Endodermal cell (in vitro differentiated cells): ENCODE measurements at regions not wholly inside any gene's neighbourhood (a gene's known extent, or its start where the extent isn't known, plus 50 kb on each side); places are given as distances from the start of the nearest gene placed in this dataset.

Experiments
- DNase-seq: peaks from one replicate; pipeline ENCODE4 v3.0.0-alpha.2; 2017
- H3K27ac ChIP-seq: 2 replicates; pipeline ENCODE4 v1.5.1; 2013; ENCODE audit warnings: mild to moderate bottlenecking, low read depth, low read length, moderate library complexity
- H3K27me3 ChIP-seq: 2 replicates; pipeline ENCODE4 v1.6.1; 2013; ENCODE audit warnings: mild to moderate bottlenecking, low read length, moderate library complexity; ENCODE audit not compliant: insufficient read depth, control insufficient read depth, poor library complexity, severe bottlenecking
- H3K36me3 ChIP-seq: 2 replicates; pipeline ENCODE4 v1.7.0; 2013; ENCODE audit warnings: mild to moderate bottlenecking, low read length, moderate library complexity; ENCODE audit not compliant: control insufficient read depth, insufficient read depth
- H3K4me1 ChIP-seq: one replicate; pipeline ENCODE4 v1.7.0; 2013; ENCODE audit warnings: low read length; ENCODE audit not compliant: control insufficient read depth, insufficient read depth
- H3K4me3 ChIP-seq: 2 replicates; pipeline ENCODE4 v1.5.1; 2013; ENCODE audit warnings: mild to moderate bottlenecking, low read length, moderate library complexity
- H3K9ac ChIP-seq: 2 replicates; pipeline ENCODE4 v1.6.1; 2013; ENCODE audit warnings: mild to moderate bottlenecking, low read length, moderate library complexity; ENCODE audit not compliant: poor library complexity, severe bottlenecking; ENCODE audit errors: extremely low read depth
- H3K9me3 ChIP-seq: 2 replicates; pipeline ENCODE4 v1.6.1; 2013; ENCODE audit warnings: mild to moderate bottlenecking, low read length, moderate library complexity; ENCODE audit not compliant: control insufficient read depth
- H3K27ac Mint-ChIP-seq: 2 replicates; pipeline ENCODE4 v1.8.0; 2020; ENCODE audit warnings: mixed read lengths
- H3K27me3 Mint-ChIP-seq: 2 replicates; pipeline ENCODE4 v1.8.0; 2021; ENCODE audit warnings: mild to moderate bottlenecking, mixed read lengths; ENCODE audit not compliant: insufficient read depth
- H3K36me3 Mint-ChIP-seq: 2 replicates; pipeline ENCODE4 v1.8.0; 2020; ENCODE audit warnings: low read depth, mixed read lengths
- H3K4me1 Mint-ChIP-seq: 2 replicates; pipeline ENCODE4 v1.8.0; 2020; ENCODE audit warnings: mixed read lengths
- H3K4me3 Mint-ChIP-seq: 2 replicates; pipeline ENCODE4 v1.8.0; 2020; ENCODE audit warnings: mild to moderate bottlenecking, moderate library complexity, mixed read lengths
- H3K9me3 Mint-ChIP-seq: 2 replicates; pipeline ENCODE4 v1.8.0; 2020; ENCODE audit warnings: mild to moderate bottlenecking, mixed read lengths
- WGBS, 2 experiments: methylation state at CpG; one replicate each; pipeline versions ENCODE4 v1.1.5 to v1.1.7; 2013; ENCODE audit warnings: missing lambda C conversion rate in 2 of 2, mixed read lengths in 1 of 2; ENCODE audit not compliant: insufficient coverage in 1 of 2, insufficient read length in 1 of 2; 5-methylcytosine and 5-hydroxymethylcytosine counted together
- TF ChIP-seq, protein P1 (sequence below): fragments of 200-600 bp; sonication (generic); conservative IDR thresholded peaks from 2 replicates; pipeline ENCODE4 v1.5.0; 2021; ENCODE audit warnings: antibody characterized with exemption, mild to moderate bottlenecking

DNA sequence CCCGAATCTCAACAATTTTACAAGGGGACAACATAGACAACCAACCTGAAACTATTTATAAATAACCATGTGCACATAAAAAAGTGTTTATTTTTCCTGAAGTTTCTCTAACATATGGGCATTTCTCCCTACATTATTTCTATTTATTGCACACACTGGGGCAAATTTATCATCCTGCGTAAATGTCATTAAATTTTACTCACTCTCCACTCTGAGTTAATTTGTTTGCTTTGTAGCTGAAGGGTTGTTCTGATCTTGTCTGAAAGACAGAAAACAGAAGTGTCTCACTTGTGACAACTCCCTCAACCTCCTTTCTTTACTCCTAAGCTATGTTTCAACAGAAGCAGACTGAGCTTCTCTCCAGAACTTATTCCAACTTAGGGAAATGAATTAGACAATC is 194.2 kb downstream of the HIPK3 start:
- WGBS, 2 experiments: 100% methylated on average over 1 of the region's 2 CpGs; no CpG with 5 or more reads in 1 of the 2 experiments
- Histone ChIP-seq H3K36me3 (no peaks in the 10 kb centered on the region), H3K4me1 (no peaks in the 10 kb centered on the region), H3K27me3 (no peaks in the 10 kb centered on the region), H3K27ac (no peak overlapping the region), H3K4me3 (no peak overlapping the region), H3K9ac (no peak overlapping the region), H3K9me3 (no peaks in the 10 kb centered on the region)
- Mint-ChIP-seq H3K27me3 (peaks cover 2% of the 10 kb centered on the region), H3K4me3 (no peak overlapping the region), H3K9me3 (no peaks in the 10 kb centered on the region), H3K4me1 (no peaks in the 10 kb centered on the region), H3K36me3 (no peaks in the 10 kb centered on the region), H3K27ac (no peak overlapping the region)
- TF ChIP-seq, protein P1, sequence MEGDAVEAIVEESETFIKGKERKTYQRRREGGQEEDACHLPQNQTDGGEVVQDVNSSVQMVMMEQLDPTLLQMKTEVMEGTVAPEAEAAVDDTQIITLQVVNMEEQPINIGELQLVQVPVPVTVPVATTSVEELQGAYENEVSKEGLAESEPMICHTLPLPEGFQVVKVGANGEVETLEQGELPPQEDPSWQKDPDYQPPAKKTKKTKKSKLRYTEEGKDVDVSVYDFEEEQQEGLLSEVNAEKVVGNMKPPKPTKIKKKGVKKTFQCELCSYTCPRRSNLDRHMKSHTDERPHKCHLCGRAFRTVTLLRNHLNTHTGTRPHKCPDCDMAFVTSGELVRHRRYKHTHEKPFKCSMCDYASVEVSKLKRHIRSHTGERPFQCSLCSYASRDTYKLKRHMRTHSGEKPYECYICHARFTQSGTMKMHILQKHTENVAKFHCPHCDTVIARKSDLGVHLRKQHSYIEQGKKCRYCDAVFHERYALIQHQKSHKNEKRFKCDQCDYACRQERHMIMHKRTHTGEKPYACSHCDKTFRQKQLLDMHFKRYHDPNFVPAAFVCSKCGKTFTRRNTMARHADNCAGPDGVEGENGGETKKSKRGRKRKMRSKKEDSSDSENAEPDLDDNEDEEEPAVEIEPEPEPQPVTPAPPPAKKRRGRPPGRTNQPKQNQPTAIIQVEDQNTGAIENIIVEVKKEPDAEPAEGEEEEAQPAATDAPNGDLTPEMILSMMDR: no peak
- DNase-seq: no peak

DNA sequence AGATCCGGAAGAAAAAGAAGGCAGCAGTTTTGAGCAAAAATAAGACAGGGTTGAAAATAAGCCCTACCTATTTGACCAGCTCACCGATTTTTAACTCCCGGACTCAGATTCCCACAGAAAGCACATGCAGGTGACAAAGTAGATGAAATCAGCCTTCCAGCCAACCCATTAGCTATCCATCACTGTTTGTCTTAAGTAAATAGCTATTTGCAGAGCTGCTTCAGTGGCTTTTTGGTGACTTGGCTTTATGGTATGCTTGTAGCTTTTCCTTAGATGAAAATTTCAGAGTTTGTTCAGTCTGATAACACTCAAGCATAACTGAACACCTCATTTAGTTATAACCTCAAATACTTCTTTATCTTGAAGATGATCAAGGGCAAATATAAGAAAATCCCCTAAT is 192.6 kb downstream of the HIPK3 start:
- no peaks in the 10 kb centered on the region for H3K4me1 ChIP-seq
- Mint-ChIP-seq H3K27ac (no peak overlapping the region), H3K36me3 (no peaks in the 10 kb centered on the region), H3K4me3 (no peak overlapping the region), H3K27me3 (peaks cover 2% of the 10 kb centered on the region), H3K4me1 (no peaks in the 10 kb centered on the region), H3K9me3 (no peaks in the 10 kb centered on the region)
- 91 to 100% methylated on average over 3 of the region's 3 CpGs for WGBS, 2 experiments
- H3K27ac ChIP-seq: no peak overlapping the region
- no peak overlapping the region for H3K9ac ChIP-seq
- H3K4me3 ChIP-seq: no peak overlapping the region
- H3K9me3 ChIP-seq: no peaks in the 10 kb centered on the region
- no peak for DNase-seq
- H3K36me3 ChIP-seq: no peaks in the 10 kb centered on the region
- H3K27me3 ChIP-seq: no peaks in the 10 kb centered on the region
- TF ChIP-seq, protein P1: no peak

DNA sequence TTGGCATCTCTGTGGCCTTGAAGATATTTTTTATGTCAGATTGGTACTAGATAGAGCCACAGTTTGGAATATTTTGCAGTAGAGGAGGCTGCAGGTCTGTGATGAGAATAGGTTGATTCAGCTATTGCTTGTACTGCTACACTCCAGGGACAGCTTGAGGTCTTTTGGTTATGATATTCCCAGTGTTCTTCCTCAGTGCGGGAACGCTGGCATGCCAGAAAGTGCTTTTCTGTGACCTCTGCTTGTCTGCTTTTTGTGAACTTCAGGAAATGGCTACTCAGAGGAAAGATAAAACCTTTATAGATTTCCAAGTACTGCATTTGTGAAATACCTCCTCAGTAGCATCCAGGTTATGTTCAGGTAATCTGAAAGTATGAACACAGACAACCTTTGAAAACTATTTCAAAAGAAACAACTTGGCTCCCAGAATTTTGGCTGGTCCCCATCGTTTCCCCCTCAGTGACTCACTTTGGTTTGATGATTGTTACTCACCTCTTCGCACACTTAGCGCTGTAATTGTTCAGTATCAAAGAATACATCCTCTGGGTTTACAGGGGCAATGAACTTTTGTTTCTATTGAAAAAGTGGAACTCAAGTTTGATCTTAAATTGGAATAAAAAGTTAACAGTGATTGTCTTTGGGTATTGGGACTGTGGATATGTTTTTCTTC is 191.4 kb downstream of the HIPK3 start:
- Histone ChIP-seq H3K9me3 (no peaks in the 10 kb centered on the region), H3K9ac (no peak overlapping the region), H3K4me1 (no peaks in the 10 kb centered on the region), H3K4me3 (no peak overlapping the region), H3K36me3 (no peaks in the 10 kb centered on the region), H3K27ac (no peak overlapping the region), H3K27me3 (no peaks in the 10 kb centered on the region)
- 88 to 91% methylated on average over 5 of the region's 5 CpGs for WGBS, 2 experiments
- H3K27me3 Mint-ChIP-seq: peaks cover 2% of the 10 kb centered on the region
- no peaks in the 10 kb centered on the region for H3K9me3 Mint-ChIP-seq
- no peak for DNase-seq
- H3K27ac Mint-ChIP-seq: no peak overlapping the region
- TF ChIP-seq, protein P1: no peak
- no peaks in the 10 kb centered on the region for H3K36me3 Mint-ChIP-seq
- no peaks in the 10 kb centered on the region for H3K4me1 Mint-ChIP-seq
- no peak overlapping the region for H3K4me3 Mint-ChIP-seq
